ENCODE measurements at regions not wholly inside any gene's neighbourhood (a gene's known extent, or its start where the extent isn't known, plus 50 kb on each side); places are given as distances from the start of the nearest gene placed in this dataset.

DNA sequence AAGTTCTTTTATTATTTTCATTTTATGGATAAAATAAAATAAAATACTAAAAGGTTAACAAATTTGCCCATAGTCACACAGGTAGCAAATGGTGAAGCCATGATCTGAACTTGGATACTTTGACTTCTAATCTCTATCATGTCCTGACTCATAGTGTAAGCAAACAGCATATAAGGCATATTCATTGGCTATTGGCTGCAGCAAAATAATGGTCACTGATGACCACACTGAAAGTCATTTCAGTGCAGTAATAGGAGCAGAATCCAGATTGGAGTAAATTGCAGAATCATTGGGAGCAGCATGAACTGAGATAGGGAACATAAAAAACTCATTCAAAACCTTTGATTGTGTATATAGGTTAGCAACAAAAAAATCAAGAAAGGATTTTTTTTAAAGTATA, 262.9 kb downstream of the PLA2G4A start:
- no peak for DNase-seq

DNA sequence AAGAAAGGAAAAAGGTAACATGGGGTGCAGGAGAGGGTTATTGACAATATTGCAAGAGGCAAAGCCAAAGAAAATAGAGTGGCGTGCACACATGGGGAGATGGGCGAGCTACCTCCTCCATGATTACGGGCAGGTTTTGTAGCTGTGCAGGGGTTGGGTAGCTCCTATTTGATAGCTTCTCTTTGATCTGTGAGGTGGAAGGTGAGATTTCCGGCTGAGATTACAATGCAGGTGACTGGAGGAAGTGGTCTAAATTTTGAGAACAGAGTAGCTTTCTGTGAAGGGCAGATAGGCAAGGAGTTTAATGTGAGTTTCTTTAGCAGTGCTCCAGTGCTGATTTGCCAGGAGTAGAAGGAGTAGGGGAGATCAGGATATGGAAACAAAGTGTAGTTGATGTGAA, 263.4 kb downstream of the PLA2G4A start:
- no peak for DNase-seq

DNA sequence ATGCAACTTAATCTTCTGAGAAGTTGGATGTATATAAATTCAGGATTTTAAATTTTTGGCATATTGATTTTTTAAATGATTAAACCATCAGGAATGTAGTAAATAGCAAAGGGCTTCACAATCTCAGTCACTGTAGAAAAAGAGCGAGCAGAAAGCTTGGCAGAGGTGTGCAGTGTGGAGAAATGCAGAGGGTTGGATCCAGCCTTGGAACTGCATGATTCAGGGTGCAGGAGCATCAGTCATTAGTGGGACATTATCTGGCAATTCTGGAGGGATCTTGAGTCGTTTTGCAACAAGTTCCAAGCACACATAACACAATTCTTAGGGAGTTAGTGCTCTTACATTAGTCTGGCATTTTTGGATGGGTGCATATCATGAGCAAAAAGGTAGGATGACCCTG, 267.9 kb downstream of the PLA2G4A start:
- no peak for DNase-seq

DNA sequence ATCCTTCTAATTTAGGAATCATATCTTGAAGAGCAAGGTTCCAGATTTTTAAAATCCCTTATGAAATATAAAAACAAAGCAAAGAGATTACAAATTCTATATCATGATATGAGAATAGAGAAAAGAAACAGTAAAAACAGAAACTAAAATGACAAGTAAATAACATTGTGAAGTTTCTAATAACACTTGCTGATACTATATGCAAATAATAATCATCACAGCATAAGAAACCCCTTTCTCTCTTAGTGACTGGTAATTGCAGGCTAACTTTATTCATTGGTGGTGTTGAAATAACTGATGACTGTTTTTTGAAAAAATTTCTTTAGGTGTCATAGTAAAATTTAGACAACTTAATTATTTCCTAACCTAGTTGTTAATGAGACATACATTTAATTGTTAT, 281.6 kb downstream of the PLA2G4A start:
- DNase-seq: no peak

DNA sequence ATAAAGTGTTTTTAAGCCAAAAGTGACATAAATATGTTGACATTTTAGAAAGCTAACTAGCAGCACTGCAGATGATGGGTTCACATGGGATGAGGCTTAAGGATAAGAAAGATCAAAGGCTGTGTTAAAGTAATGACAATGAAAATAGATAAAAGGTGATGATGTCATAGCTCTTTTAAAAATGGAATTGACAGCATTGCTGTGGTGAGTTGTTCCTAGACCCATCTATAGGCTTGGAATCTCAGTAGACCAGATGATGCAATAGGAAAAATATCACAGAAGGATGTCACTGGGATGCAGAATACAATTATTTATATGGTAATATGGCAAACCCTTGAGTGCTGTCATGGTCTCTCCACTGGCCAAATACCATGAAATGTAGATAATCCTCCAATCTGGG, 286.0 kb downstream of the PLA2G4A start:
- no peak for DNase-seq

DNA sequence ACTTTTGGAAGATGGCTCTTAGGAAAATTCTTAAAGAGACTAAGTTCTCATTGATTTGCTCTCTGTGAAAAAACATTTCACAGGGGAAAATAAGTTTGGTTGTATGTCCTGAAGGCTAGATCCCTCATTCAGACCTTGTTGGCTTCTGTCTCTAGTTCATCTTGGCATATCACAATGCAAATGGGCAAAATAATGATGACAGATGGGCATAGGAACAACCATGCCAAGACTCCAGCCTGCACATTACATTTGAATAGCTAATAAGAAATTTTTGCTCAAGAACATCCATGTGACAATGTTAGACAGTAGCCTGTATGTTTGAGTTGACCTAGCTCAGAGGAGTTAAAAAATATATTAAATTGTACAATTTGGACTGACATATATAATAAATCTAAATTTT, 292.9 kb downstream of the PLA2G4A start:
- DNase-seq: no peak

DNA sequence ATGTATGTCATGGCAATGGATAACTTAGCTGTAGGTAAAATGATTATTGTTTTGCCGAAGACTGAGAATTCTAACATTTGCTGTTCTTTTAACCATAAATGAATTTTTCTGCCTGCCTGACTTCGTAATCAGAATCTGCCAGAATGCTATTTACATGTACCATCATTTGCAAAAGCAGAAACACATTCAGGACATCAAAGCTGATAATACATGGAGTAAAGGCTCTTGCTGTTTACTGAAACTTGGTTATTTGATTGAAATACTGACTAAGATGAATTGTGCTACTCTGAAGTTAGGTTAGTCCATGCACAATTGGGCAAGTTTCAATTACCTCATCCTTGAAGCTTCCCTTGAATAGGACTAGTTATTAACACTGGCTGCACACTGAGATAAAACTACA, 293.8 kb downstream of the PLA2G4A start:
- no peak for DNase-seq

DNA sequence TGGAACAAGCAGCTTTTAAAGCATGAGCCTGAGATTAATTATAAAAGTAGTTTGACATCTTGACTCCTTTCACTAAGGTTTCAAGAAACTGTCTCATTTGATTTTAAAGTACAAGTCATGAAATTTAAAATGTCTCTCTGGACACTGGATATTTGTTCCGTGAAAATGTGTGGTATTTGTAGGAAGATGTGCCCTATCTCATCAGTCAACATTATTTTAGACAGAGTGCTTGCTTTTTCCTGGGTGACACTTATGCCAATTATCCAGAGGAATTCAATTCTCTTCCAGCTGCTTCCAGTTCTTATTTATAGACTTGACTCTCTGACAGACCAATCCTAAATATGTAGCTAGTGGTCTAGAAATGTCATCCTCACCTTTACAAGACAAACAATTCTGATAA, 300.4 kb downstream of the PLA2G4A start:
- no peak for DNase-seq

DNA sequence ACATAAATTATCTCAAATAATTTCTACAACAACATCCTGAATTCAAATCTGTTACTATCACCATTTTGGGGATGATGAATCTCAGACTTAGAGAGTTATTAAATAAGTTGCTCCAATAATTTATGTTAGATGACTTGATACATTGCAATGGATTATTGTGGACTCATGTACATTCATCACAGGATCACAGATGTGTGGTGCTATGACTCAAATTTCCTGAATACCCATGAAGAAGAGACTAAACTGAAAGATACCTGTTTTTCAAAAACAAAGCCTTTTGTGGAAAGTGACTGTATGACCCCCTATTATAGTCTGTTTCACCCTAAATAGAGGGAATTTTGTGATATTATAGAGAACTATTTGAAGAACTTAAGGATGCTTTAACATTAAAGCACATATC, 315.0 kb downstream of the PLA2G4A start:
- no peak for DNase-seq

DNA sequence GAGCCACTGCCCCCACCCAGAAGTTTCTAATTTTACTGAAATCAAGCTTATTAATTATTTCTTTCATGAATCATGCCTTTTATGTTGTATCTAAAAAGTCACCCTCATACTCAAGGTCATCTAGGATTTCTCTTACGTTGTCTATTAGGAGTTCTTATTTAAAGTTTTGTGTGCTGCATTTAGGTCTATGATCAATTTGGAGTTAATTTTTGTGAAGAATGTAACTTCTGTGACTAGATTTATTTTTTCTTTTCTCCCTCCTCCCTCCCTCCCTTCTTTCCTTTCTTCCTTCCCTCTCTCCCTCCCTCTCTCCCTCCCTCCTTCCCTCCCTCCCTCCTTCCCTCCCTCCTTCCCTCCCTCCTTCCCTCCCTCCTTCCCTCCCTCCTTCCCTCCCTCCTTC, 317.6 kb downstream of the PLA2G4A start:
- no peak for DNase-seq

DNA sequence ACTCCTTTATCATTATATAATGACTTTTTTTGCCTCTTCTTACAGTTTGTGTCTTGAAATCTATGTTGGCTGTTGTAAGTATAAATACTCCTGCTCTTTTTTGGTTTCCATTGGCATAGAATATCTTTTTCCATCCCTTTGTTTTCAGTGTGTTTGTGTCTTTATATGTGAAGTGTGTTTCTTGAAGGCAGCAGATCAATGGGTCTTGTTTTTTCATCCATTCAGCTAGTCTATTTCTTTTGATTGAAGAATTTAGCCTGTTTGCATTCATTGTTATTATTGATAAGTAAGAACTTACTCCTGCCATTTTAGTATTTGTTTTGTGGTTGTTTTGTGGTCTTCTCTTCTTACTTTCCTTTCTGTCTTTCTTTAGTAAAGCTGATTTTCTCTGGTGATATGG, 322.8 kb downstream of the PLA2G4A start:
- no peak for DNase-seq

DNA sequence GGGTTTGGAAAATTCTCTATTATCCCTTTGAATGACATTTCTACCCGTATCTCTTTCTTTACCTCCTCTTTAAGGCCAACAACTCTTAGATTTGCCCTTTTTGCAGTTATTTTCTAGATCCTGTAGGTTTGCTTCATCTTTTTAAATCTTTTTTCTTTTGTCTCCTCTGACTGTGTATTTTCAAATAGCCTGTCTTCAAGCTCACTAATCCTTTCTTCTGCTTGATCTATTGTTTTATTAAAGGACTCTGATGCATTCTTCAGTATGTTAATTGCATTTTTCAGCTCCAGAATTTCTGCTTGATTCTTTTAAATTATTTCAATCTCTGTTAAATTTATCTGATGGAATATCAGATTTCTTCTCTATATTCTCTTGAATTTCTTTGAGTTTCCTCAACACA, 324.3 kb downstream of the PLA2G4A start:
- no peak for DNase-seq

DNA sequence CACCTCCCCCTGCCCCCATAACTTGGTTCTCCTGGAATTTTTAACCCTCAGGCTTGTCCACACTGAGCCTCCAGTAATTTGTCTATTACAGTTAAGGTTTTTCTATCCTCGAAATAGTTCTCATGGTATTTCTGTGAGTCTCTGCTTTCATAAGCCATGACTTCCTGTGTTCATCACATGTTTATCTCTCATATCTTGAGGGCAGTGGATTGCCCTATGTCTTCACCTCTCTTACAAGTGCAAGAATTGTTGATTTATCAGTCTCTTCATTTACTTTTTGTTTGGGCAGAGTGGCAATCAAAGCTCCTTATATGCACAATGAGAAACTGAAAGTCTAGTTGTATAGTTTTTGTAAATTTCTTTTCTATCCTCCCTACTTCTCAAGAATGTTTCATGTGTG, 328.4 kb downstream of the PLA2G4A start:
- no peak for DNase-seq

DNA sequence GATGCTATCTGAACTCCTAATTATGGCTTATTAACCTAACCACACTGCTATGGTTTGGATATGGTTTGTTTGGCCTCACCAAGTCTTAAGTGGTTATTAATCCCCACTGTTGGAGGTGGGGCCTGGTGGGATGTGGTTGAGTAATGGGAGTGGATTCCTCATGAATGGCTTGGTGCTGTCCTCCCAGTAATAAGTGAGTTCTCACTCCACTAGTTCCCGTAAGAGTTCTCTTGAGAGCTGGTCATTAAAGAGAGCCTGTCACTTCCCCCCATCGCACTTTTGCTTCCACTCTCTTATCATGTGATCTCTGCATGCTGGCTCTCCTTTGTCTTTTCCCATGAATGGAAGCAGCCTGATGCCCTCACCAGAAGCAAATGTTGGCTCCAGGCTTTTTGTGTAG, 328.8 kb downstream of the PLA2G4A start:
- DNase-seq: no peak

DNA sequence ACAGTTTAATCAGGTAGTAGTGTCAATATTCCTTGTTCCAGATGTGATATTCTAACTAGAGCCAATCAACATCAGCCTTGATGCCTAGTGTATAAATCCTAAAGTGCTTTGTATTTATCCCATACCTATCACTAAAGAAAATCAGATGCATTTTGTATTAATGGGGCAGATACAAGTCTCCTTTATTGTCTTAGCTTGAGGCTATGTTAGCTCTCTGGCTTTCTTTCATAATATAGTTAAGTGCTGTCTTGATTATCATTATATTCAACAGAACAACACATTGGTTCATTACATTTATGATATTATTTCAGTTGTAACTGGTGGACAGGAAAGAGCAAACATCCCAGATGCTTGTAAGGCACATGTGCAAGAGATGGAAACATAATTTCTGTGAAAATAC, 338.8 kb downstream of the PLA2G4A start:
- no peak for DNase-seq

DNA sequence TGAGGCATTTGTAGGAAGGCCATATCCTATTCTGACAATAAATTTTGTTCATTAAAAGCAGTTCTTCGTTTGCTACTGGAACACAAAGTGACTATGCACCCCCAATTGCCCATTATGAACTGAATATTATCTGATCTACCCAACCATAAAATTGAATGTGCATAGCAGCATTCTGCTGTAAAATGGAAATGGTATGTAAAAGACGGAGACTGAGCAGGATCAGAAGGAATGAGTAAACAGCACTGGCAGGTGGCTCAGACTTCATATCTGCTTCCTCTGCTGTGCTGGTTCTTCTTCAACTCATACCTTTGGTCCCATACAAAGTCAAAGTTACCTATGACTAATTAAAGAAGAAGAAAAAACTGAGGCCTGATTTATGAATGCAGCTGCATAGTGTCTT, 339.5 kb downstream of the PLA2G4A start:
- no peak for DNase-seq

DNA sequence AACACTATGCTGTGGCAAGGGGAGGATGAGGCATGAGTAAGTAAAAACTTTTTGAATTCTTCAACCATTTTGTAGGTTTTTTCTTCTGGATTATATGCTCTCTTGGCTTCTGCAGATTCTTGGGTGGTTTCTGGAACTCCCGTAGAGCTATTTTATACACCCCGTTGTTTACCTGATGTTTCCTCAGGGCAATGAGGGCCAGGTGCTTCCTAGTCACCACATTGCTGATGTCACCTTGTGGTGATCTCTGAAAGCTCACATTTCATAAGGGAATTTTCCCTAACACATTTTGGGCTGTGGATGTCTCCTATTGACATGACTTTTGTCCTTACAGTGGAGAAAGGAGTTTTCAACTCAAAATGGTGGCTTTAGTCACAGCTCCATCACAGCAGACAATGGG, 356.6 kb downstream of the PLA2G4A start:
- no peak for DNase-seq

DNA sequence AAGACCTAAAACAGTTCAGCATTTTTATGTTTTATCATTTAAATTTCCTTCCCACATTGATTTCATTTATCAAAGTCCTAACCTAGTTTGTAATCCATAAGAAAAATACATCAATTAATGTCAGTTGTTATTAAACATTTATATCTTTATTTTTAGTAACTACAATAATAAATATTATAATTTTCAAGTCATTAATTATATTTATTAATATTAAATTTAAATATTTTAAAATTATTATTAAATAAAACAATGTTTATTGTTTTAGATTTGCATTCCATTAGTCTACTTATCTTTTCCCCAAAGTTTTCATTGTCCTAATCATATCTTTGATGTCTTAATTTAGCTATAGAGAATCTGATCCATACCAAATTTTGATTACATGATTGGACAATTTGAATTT, 368.9 kb downstream of the PLA2G4A start:
- no peak for DNase-seq

DNA sequence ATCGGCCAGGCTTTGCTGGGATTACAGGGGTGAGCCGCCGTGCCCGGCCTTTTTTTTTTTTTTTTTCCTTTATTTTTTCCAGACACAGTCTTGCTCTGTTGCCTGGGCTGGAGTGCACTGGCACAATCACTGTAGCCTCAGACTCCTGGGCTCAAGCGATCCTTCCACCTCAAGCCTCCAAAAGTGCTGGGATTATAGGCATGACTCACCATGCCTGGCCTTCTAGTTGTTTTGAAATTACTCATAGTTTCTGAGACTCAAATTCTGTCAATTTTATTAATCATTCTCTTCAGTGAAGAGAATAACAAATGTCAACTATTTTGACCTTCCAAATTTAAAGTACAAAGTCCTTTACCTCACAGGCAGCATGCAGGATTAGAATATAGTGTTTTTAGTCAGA, 374.5 kb downstream of the PLA2G4A start:
- no peak for DNase-seq

DNA sequence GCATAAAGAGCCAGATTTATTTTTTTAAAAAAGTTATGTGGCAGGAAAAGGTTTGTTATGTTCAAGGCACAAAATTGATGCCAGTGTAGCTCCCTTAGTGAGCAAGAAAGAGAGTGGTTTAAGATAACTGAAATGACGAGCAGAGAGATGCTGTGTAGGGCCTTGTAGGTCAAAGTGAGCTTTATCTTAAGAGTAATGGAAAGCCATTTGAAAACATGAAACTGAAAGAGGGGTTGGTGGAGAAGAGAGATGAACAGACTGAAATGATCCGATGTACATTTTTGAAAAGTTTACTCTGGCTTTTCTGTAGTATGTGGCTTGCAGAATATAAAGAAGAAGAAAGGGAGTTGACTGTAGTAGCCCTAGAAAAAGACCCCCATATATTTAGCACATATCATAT, 383.6 kb downstream of the PLA2G4A start:
- DNase-seq: no peak

DNA sequence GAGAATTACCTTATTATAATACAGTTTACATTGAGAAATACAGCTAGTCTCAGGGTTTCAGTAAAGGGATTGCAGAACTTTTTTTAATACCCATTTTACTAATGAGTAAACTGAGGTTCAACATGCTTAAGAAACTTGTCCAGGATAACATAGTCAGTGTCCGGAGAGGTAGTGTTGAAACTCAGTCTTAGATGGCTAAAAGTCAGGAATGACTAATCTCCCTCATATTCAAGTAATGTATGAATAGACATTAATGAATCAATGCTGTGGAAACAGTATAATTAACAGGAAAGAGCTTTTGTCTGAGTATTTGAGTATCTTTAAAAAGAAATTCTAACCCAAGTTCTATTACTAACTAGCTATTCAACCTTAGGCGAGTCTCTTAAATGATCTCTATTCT, 397.6 kb downstream of the PLA2G4A start:
- no peak for DNase-seq

DNA sequence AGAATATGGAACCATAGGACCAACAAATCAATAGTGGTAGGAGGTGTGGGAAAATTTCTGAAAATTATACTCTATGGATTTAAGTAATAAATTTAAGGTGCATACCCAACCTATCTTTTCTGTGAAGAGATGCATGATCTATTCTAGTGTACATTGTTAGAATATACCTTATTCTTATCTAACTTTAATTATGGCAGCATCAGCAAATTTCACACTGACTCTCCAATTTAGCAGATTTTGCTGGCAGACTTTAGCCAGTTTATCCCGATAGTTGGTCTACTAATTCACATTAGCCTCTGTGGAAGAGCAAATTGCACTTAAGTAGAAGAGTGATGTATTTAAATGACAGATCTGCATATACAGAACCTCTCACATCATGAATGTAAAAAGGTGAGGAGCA, 400.0 kb downstream of the PLA2G4A start:
- no peak for DNase-seq

DNA sequence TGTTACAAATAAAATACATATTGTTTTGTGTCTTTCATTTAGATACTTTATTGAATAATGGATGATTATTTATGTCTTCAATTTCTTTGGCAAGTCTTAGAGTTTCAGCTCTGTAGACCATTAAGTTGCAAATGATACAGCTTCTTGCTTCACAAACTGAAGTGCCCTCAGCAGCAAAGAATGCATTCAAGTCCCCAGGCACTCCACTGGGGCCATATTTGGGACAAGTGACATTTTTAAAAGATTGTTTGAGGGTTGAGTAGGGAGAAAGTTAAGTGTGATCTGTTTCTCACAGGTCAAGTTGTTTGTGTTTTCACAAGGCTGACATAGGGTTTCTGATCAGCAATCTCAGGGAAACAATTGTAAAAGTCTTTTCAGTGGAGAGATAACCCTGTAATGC, 400.7 kb downstream of the PLA2G4A start:
- DNase-seq: no peak

DNA sequence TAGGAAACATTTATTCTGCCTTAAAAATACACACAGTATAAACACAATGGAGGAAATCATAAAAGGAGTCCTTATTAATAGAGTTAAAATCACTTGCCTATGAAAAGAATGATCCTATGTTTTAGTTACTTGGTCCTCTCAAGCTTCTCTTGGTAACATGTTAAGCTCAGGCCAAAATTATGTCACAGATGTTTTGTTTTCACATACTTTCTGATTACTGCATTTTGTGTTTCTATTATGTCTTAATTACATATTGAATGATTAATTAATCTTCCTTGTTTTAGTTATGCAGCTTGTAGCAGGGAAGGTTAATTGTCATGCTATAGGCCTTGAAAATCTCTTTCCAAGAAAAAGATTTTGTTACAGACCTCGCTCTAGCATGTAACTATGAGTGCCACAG, 406.0 kb downstream of the PLA2G4A start:
- no peak for DNase-seq

DNA sequence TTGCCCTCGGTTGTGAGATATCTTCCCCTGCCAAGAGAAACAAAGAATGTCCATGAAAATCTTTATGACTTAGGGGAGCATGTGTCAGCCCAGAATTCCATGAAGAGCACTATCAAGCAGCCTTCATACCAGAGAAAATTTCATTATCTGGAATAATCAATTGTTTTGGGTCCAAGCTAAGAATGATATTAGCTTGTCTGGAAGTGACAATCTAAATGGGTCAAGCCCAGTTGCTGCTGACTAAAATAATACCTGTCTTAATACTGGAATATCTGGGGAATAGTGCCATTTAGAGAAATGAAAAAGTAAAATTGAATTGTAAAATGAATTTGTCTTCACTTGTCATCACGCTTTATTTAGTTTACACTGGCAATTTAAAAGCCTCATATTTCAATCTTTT, 407.4 kb downstream of the PLA2G4A start:
- DNase-seq: no peak

DNA sequence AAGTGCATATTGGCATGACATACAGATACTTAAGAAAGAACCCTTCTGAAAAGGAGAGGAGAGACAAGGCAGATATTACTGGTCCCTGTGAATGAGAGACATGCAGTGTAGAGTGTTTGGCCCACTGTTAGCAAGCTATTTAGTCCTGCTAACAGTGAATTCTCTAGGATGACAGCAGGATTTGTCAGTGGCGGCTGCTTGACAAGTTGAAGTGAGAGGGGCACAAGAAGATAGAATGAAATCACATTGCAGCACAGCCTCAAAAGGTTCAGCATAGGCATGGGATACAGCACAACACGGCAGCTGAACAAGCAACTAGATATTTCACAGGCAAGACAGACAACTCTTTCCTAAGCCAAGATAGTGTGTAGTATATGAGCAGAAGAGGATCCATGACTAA, 407.9 kb downstream of the PLA2G4A start:
- DNase-seq: no peak

DNA sequence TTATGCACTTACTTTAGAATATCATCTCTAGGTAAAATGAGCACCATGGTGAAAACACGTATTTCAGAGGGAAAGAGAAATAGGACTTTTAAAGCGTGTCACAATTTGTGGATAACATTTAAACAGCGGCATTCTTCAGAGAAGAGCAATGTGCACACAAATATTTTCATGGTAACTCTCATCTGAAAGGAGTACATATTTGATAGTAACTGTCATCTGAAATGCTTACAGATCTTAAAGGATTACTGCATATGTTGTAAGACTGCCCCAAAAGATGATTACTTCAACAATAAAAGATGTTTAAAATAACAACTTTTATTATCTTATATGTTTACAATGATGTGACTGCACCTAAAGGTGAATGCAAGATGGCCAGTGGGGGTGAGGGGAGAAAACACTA, 408.8 kb downstream of the PLA2G4A start:
- DNase-seq: no peak

Measured in stimulated activated CD4-positive, alpha-beta T cell treated with anti-CD3 and anti-CD28 coated beads, Interleukin-15, amount 100 ng/mL, for 24 hours (primary cell).